ENCODE measurements at regions not wholly inside any gene's neighbourhood (a gene's known extent, or its start where the extent isn't known, plus 50 kb on each side); places are given as distances from the start of the nearest gene placed in this dataset.

GRCh38 chr2:183214680-183215079, 90.4 kb downstream of the NUP35 start:
- Histone ChIP-seq H3K27me3 (no peaks in the 10 kb centered on the region), H3K4me3 (no peak overlapping the region), H3K4me1 (no peaks in the 10 kb centered on the region), H3K27ac (replicated peaks in 1 of 4) (no peak overlapping the region), H3K36me3 (no peaks in the 10 kb centered on the region), H3K9me3 (peaks cover 0 to 5% (median 0%) of the 10 kb centered on the region in 4 donors)
- 96% methylated on average over 2 of the region's 2 CpGs for WGBS
- TF ChIP-seq POLR2AphosphoS5 (IDR thresholded peaks at IDR 0.05), result no peak
- TF ChIP-seq CTCF (IDR thresholded peaks at IDR 0.05), result no peak
- TF ChIP-seq EP300 (IDR thresholded peaks at IDR 0.05), result no peak
- TF ChIP-seq POLR2A (IDR thresholded peaks at IDR 0.05; ENCODE audit: low read depth), result no peak
- intact Hi-C loops (cut with DNase I), result no loop called here
- no peak for DNase-seq (ENCODE audit: extremely low spot score)

- Histone ChIP-seq H3K27me3 (no peaks in the 10 kb centered on the region), H3K27ac (replicated peaks in 1 of 4) (no peak overlapping the region), H3K36me3 (no peaks in the 10 kb centered on the region), H3K9me3 (no peaks in the 10 kb centered on the region), H3K4me3 (no peak overlapping the region), H3K4me1 (no peaks in the 10 kb centered on the region)
- WGBS, result 0% methylated on average over 1 of the region's 1 CpG
- no peak for DNase-seq (ENCODE audit: extremely low spot score)
- intact Hi-C loops (cut with DNase I), result no loop called here
- TF ChIP-seq CTCF (IDR thresholded peaks at IDR 0.05), result no peak
- no peak for TF ChIP-seq EP300 (IDR thresholded peaks at IDR 0.05)
- no peak for TF ChIP-seq POLR2A (IDR thresholded peaks at IDR 0.05; ENCODE audit: low read depth)
- TF ChIP-seq POLR2AphosphoS5 (IDR thresholded peaks at IDR 0.05), result no peak
These were observed 91.7 kb downstream of the NUP35 start for GRCh38 chr2:183215917-183216316.

- no peaks in the 10 kb centered on the region for H3K27me3 ChIP-seq
- no peaks in the 10 kb centered on the region for H3K4me1 ChIP-seq
- no peak overlapping the region for H3K4me3 ChIP-seq
- no peak overlapping the region for H3K27ac ChIP-seq (replicated peaks in 1 of 4)
- no peaks in the 10 kb centered on the region for H3K36me3 ChIP-seq
- intact Hi-C loops (cut with DNase I), result no loop called here
- no peaks in the 10 kb centered on the region for H3K9me3 ChIP-seq
- TF ChIP-seq POLR2A (IDR thresholded peaks at IDR 0.05; ENCODE audit: low read depth), result no peak
- no peak for TF ChIP-seq POLR2AphosphoS5 (IDR thresholded peaks at IDR 0.05)
- no peak for TF ChIP-seq EP300 (IDR thresholded peaks at IDR 0.05)
- TF ChIP-seq CTCF (IDR thresholded peaks at IDR 0.05), result no peak
- WGBS, result 43% methylated on average over 3 of the region's 3 CpGs
- no peak for DNase-seq (ENCODE audit: extremely low spot score)
These were observed 95.6 kb downstream of the NUP35 start for GRCh38 chr2:183219888-183220287.

GRCh38 chr2:183222751-183223150, 98.5 kb downstream of the NUP35 start:
- Histone ChIP-seq H3K27me3 (no peaks in the 10 kb centered on the region), H3K36me3 (no peaks in the 10 kb centered on the region), H3K4me1 (peaks cover 0 to 2% (median 0%) of the 10 kb centered on the region in 4 donors), H3K9me3 (no peaks in the 10 kb centered on the region), H3K4me3 (no peak overlapping the region), H3K27ac (replicated peaks in 1 of 4) (no peak overlapping the region)
- TF ChIP-seq POLR2A (IDR thresholded peaks at IDR 0.05; ENCODE audit: low read depth), result no peak
- no peak for TF ChIP-seq EP300 (IDR thresholded peaks at IDR 0.05)
- no peak for TF ChIP-seq CTCF (IDR thresholded peaks at IDR 0.05)
- TF ChIP-seq POLR2AphosphoS5 (IDR thresholded peaks at IDR 0.05), result no peak
- DNase-seq (ENCODE audit: extremely low spot score), result no peak
- intact Hi-C loops (cut with DNase I), result no loop called here
- WGBS, result 86% methylated on average over 5 of the region's 5 CpGs

- DNase-seq (ENCODE audit: extremely low spot score), result no peak
- H3K27ac ChIP-seq (replicated peaks in 1 of 4), result no peak overlapping the region
- intact Hi-C loops (cut with DNase I), result no loop called here
- H3K9me3 ChIP-seq, result no peaks in the 10 kb centered on the region
- H3K4me3 ChIP-seq, result no peak overlapping the region
- H3K36me3 ChIP-seq, result no peaks in the 10 kb centered on the region
- H3K4me1 ChIP-seq, result peaks cover 0 to 2% (median 0%) of the 10 kb centered on the region in 4 donors
- no peaks in the 10 kb centered on the region for H3K27me3 ChIP-seq
- TF ChIP-seq POLR2A (IDR thresholded peaks at IDR 0.05; ENCODE audit: low read depth) (no peak), CTCF (IDR thresholded peaks at IDR 0.05) (no peak), EP300 (IDR thresholded peaks at IDR 0.05) (no peak), POLR2AphosphoS5 (IDR thresholded peaks at IDR 0.05) (no peak)
These were observed 100.7 kb downstream of the NUP35 start for GRCh38 chr2:183224948-183225347.

Measured in esophagus muscularis mucosa (tissue), 4 donors.